Colonic mucosa (tissue), 4 donors: ENCODE measurements at regions not wholly inside any gene's neighbourhood (a gene's known extent, or its start where the extent isn't known, plus 50 kb on each side); places are given as distances from the start of the nearest gene placed in this dataset.
A peak's percentile ranks its signal among the peaks of the same experiment; 100 is the strongest.
"Not testable (repeated sequence)": the region's sequence is repeated elsewhere in the genome, so short reads cannot be mapped to it uniquely, and the experiment has no call there.

ENCODE experiments used
- DNase-seq: peaks from one replicate; pipeline ENCODE4 v3.0.0-alpha.2; 2020
- H3K27ac ChIP-seq: fragments of 200-600 bp; one replicate; pipeline ENCODE4 v1.8.0; 2021
- H3K27me3 ChIP-seq: fragments of 200-600 bp; one replicate; pipeline ENCODE4 v1.8.0; 2021
- H3K36me3 ChIP-seq: fragments of 200-600 bp; one replicate; pipeline ENCODE4 v1.8.0; 2021
- H3K4me1 ChIP-seq: fragments of 200-600 bp; one replicate; pipeline ENCODE4 v1.8.0; 2021; ENCODE audit warnings: mild to moderate bottlenecking
- H3K4me3 ChIP-seq: fragments of 200-600 bp; one replicate; pipeline ENCODE4 v1.8.0; 2021
- H3K9ac ChIP-seq, 2 donors: one replicate each; pipeline ENCODE4 v1.7.0; 2013; ENCODE audit warnings: control low read depth in 2 of 2, low read depth in 2 of 2, low read length in 2 of 2
- H3K9me3 ChIP-seq: fragments of 200-600 bp; one replicate; pipeline ENCODE4 v1.8.0; 2021
- CTCF ChIP-seq: fragments of 200-600 bp; IDR thresholded peaks from one replicate; pipeline ENCODE4 v1.8.0; 2022; ENCODE audit warnings: antibody characterized with exemption, mild to moderate bottlenecking
- intact Hi-C: fragments of 100-400 bp; cut with DNase I; formaldehyde crosslinking; loops from one replicate; pipeline ENCODE4 v1.14.1; 2022
- donor health status: healthy.
- donor health status: DM: no; HTN: no; CAD: no.
- donor health status: DM: no; HTN: no; CAD: no.

GRCh38 chr12:28759333-28759732 is 389.7 kb upstream of the FAR2 start:
- Histone ChIP-seq H3K36me3 (no peaks in the 10 kb centered on the region), H3K9me3 (no peaks in the 10 kb centered on the region), H3K27ac (no peak overlapping the region), H3K9ac (no peak overlapping the region), H3K27me3 (no peaks in the 10 kb centered on the region), H3K4me1 (no peaks in the 10 kb centered on the region), H3K4me3 (no peak overlapping the region)
- no peak for TF ChIP-seq CTCF
- DNase-seq = no peak
- intact Hi-C loops = no loop called here

- intact Hi-C loops, H3K9ac ChIP-seq, H3K36me3 ChIP-seq, H3K4me1 ChIP-seq, H3K27ac ChIP-seq, H3K4me3 ChIP-seq, DNase-seq, H3K9me3 ChIP-seq, H3K27me3 ChIP-seq: not testable (repeated sequence)
Measured at GRCh38 chr12:28760040-28760903, 388.8 kb upstream of the FAR2 start.

GRCh38 chr12:28761897-28762296 is 387.2 kb upstream of the FAR2 start:
- H3K9me3 ChIP-seq, intact Hi-C loops: not testable (repeated sequence)

GRCh38 chr12:28766398-28766797 is 382.7 kb upstream of the FAR2 start:
- DNase-seq = no peak
- H3K4me1 ChIP-seq = no peaks in the 10 kb centered on the region

More at GRCh38 chr12:28761897-28762296, 387.2 kb upstream of the FAR2 start:
- H3K4me3 ChIP-seq, H3K36me3 ChIP-seq, H3K9ac ChIP-seq, H3K27ac ChIP-seq, H3K27me3 ChIP-seq, H3K4me1 ChIP-seq, DNase-seq: not testable (repeated sequence)

GRCh38 chr12:28767836-28768348 is 381.2 kb upstream of the FAR2 start:
- no peaks in the 10 kb centered on the region for H3K27me3 ChIP-seq
- no peak overlapping the region for H3K4me3 ChIP-seq
- intact Hi-C loops = no loop called here
- H3K9ac ChIP-seq = no peak overlapping the region
- TF ChIP-seq CTCF = no peak
- H3K9me3 ChIP-seq = no peaks in the 10 kb centered on the region
- no peaks in the 10 kb centered on the region for H3K4me1 ChIP-seq
- H3K36me3 ChIP-seq = no peaks in the 10 kb centered on the region
- H3K27ac ChIP-seq = no peak overlapping the region
- DNase-seq = no peak

More at GRCh38 chr12:28766398-28766797, 382.7 kb upstream of the FAR2 start:
- Histone ChIP-seq H3K9me3 (no peaks in the 10 kb centered on the region), H3K27me3 (no peaks in the 10 kb centered on the region), H3K9ac (no peak overlapping the region), H3K4me3 (no peak overlapping the region), H3K36me3 (no peaks in the 10 kb centered on the region), H3K27ac (no peak overlapping the region)
- no peak for TF ChIP-seq CTCF
- intact Hi-C loops = no loop called here

- no peaks in the 10 kb centered on the region for H3K36me3 ChIP-seq
- H3K27ac ChIP-seq = peak overlapping the region; percentile 11
- H3K9ac ChIP-seq = no peak overlapping the region
- H3K27me3 ChIP-seq = no peaks in the 10 kb centered on the region
- intact Hi-C loops = no loop called here
- TF ChIP-seq CTCF = no peak
- no peaks in the 10 kb centered on the region for H3K4me1 ChIP-seq
- no peak overlapping the region for H3K4me3 ChIP-seq
- no peaks in the 10 kb centered on the region for H3K9me3 ChIP-seq
- DNase-seq = peak; percentile 35
Measured at GRCh38 chr12:28770322-28770721, 378.8 kb upstream of the FAR2 start.
